ENCODE measurements at regions not wholly inside any gene's neighbourhood (a gene's known extent, or its start where the extent isn't known, plus 50 kb on each side); places are given as distances from the start of the nearest gene placed in this dataset.

DNA sequence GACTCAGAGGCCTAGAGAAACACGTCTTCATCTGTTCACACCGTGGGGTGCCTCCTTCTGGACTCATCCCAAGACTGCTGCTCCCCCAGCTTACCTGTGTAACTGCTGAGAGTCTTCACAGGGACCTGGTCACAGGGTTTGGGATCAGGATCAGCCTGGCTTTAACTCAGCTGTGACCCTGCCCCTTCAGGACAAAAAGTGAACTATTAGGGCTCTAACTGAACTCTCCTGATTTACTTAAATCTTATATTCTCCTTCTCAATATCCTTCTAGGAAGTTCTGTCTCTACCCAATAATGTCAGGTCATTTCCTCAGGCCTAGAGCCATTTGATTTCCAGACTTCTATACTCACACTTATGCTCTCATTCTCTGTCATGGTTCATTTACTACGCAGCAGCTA is 108.4 kb downstream of the ZNF280B start:
- no peak for TF ChIP-seq BHLHE40 (IDR thresholded peaks at IDR 0.05; ENCODE audit: low read length)
- no peak for TF ChIP-seq TAF1 (IDR thresholded peaks at IDR 0.05; ENCODE audit: control insufficient read depth, extremely low read depth, insufficient read depth, low read length, severe bottlenecking)
- no peak for TF ChIP-seq CBX5 (IDR thresholded peaks at IDR 0.05; ENCODE audit: borderline replicate concordance, low read depth)
- peak in 2 of 3 experiments; percentile 17 to 49; a peak in 3 of 6 replicates for TF ChIP-seq CTCF (IDR thresholded peaks at IDR 0.05 in 2 of 3, conservative IDR thresholded peaks at IDR 0.05 in 1 of 3; ENCODE audit: insufficient read depth in 2 of 3, low read depth in 1 of 3, low read length in 3 of 3)
